ENCODE measurements at regions not wholly inside any gene's neighbourhood (a gene's known extent, or its start where the extent isn't known, plus 50 kb on each side); places are given as distances from the start of the nearest gene placed in this dataset.

DNA sequence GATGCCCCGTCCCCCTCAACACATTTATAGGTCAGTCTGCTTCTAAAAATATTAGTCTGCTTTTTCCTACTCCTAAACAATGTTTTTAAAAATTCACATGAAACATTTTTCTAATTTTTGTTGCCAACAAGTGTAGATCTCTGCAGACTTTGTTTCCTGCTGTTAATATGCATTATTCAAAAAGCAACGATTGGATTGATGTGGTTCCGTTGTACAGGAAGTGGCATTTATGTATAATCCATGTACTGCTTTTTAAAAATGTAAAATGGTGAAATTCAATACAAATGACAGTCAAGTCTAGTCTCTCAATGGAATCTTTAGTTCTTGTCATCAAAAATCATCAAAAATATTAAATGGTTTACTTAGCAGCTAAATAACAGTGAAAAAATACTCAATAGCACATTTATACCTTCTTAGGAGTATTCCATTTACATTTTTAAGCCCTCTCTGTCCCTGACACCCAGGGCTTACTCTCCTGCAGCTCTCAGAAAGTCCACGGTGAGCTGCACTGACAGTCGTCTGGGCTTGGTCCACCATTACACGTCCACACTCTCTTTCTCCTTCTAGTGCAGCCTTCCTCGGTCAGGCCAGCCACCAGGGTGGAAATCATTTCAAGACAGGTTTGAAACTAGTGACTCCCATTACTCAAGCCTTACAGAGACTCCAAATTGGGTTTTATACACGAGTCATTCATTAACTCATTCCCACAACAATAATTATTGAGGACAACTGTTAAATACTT is 211.5 kb downstream of the TMEM200A start:
- no peaks in the 10 kb centered on the region for H3K9me3 ChIP-seq (ENCODE audit: low read depth)
- no peak for DNase-seq (ENCODE audit: low spot score)
- no peaks in the 10 kb centered on the region for H3K4me1 ChIP-seq
- H3K27me3 Mint-ChIP-seq (ENCODE audit: insufficient read depth, low read depth), result no peaks in the 10 kb centered on the region
- no peaks in the 10 kb centered on the region for H3F3A ChIP-seq (ENCODE audit: low read depth)
- H4K20me1 ChIP-seq (ENCODE audit: low read depth), result no peaks in the 10 kb centered on the region
- H3K79me2 ChIP-seq (ENCODE audit: low read depth), result no peaks in the 10 kb centered on the region
- H3K4me3 ChIP-seq, result no peak overlapping the region
- H3K4me2 ChIP-seq, result no peak overlapping the region
- TF ChIP-seq EZH2phosphoT487 (IDR thresholded peaks at IDR 0.05) (no peak), EZH2 (IDR thresholded peaks at IDR 0.05) (no peak)
- TF ChIP-seq, protein P1, sequence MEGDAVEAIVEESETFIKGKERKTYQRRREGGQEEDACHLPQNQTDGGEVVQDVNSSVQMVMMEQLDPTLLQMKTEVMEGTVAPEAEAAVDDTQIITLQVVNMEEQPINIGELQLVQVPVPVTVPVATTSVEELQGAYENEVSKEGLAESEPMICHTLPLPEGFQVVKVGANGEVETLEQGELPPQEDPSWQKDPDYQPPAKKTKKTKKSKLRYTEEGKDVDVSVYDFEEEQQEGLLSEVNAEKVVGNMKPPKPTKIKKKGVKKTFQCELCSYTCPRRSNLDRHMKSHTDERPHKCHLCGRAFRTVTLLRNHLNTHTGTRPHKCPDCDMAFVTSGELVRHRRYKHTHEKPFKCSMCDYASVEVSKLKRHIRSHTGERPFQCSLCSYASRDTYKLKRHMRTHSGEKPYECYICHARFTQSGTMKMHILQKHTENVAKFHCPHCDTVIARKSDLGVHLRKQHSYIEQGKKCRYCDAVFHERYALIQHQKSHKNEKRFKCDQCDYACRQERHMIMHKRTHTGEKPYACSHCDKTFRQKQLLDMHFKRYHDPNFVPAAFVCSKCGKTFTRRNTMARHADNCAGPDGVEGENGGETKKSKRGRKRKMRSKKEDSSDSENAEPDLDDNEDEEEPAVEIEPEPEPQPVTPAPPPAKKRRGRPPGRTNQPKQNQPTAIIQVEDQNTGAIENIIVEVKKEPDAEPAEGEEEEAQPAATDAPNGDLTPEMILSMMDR (IDR thresholded peaks at IDR 0.05), result no peak
- no peaks in the 10 kb centered on the region for H3K27me3 ChIP-seq
- H2AFZ ChIP-seq (replicated peaks), result no peak overlapping the region
- no peak overlapping the region for H3K27ac ChIP-seq
- no peaks in the 10 kb centered on the region for H3K36me3 ChIP-seq
- H3K4me1 Mint-ChIP-seq, result no peaks in the 10 kb centered on the region
- H3K4me3 Mint-ChIP-seq, result no peak overlapping the region
- no peak overlapping the region for H3K27ac Mint-ChIP-seq
- H3K9ac ChIP-seq, result no peak overlapping the region
- no peaks in the 10 kb centered on the region for H3K9me3 Mint-ChIP-seq
- no peaks in the 10 kb centered on the region for H3K36me3 Mint-ChIP-seq

DNA sequence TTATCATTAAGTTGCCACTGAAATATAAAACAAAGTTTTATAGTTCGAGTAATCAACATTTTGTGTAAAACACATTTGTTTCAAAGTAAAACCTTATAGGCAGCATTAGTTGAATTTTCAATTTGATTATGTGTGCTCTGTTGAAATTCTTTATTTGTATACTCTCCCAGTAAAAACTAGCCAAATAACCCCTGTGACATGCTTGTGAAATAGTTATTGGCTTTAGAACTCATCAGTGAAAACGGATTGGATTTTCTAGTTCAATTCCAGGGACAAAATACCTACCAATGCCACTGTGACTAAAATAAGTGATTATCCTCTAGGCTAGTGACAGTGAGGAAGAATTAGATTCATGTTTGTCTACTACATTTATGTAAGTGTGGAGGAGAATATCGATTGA is 212.9 kb downstream of the TMEM200A start:
- Mint-ChIP-seq H3K27me3 (ENCODE audit: insufficient read depth, low read depth) (no peaks in the 10 kb centered on the region), H3K4me1 (peaks cover 2% of the 10 kb centered on the region), H3K4me3 (no peak overlapping the region), H3K36me3 (no peaks in the 10 kb centered on the region), H3K27ac (no peak overlapping the region), H3K9me3 (no peaks in the 10 kb centered on the region)
- Histone ChIP-seq H3K27ac (no peak overlapping the region), H3F3A (ENCODE audit: low read depth) (no peaks in the 10 kb centered on the region), H3K79me2 (ENCODE audit: low read depth) (no peaks in the 10 kb centered on the region), H3K27me3 (no peaks in the 10 kb centered on the region), H3K9ac (no peak overlapping the region), H3K4me2 (no peak overlapping the region), H4K20me1 (ENCODE audit: low read depth) (no peaks in the 10 kb centered on the region), H3K4me1 (peaks cover 4% of the 10 kb centered on the region), H3K4me3 (no peak overlapping the region), H2AFZ (replicated peaks) (no peak overlapping the region), H3K36me3 (no peaks in the 10 kb centered on the region), H3K9me3 (ENCODE audit: low read depth) (no peaks in the 10 kb centered on the region)
- DNase-seq (ENCODE audit: low spot score), result no peak
- no peak for TF ChIP-seq EZH2 (IDR thresholded peaks at IDR 0.05)
- TF ChIP-seq, protein P1 (IDR thresholded peaks at IDR 0.05), result no peak
- TF ChIP-seq EZH2phosphoT487 (IDR thresholded peaks at IDR 0.05), result no peak

DNA sequence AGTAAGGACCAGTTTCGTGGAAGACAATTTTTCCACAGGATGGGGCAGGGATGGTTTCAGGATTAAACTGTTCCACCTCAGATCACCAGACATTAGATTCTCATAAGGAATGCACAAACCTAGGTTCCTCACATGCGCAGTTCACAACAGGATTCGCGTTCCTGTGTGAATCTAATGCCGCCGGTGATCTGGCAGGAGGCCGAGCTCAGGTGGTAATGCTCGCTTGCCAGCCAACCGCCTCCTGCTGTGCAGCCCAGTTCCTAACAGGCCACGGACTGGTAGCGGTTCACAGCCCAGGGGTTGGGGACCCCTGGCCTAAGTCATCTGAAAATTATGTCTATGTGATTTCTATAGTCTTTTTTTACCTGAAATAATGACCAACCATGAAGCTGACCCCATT is 217.5 kb downstream of the TMEM200A start:
- Histone ChIP-seq H3K27me3 (no peaks in the 10 kb centered on the region), H3K9me3 (ENCODE audit: low read depth) (no peaks in the 10 kb centered on the region), H3K4me2 (no peak overlapping the region), H3K9ac (no peak overlapping the region), H3K36me3 (no peaks in the 10 kb centered on the region), H3K79me2 (ENCODE audit: low read depth) (no peaks in the 10 kb centered on the region), H3F3A (ENCODE audit: low read depth) (no peaks in the 10 kb centered on the region), H4K20me1 (ENCODE audit: low read depth) (no peaks in the 10 kb centered on the region), H3K4me3 (no peak overlapping the region), H3K4me1 (peaks cover 4% of the 10 kb centered on the region), H2AFZ (replicated peaks) (no peak overlapping the region), H3K27ac (no peak overlapping the region)
- Mint-ChIP-seq H3K4me3 (no peak overlapping the region), H3K27ac (no peak overlapping the region), H3K9me3 (no peaks in the 10 kb centered on the region), H3K27me3 (ENCODE audit: insufficient read depth, low read depth) (peaks cover 2% of the 10 kb centered on the region), H3K36me3 (no peaks in the 10 kb centered on the region), H3K4me1 (peaks cover 8% of the 10 kb centered on the region)
- peak; percentile 15 for DNase-seq (ENCODE audit: low spot score)
- TF ChIP-seq EZH2 (IDR thresholded peaks at IDR 0.05) (no peak), EZH2phosphoT487 (IDR thresholded peaks at IDR 0.05) (no peak)
- TF ChIP-seq, protein P1 (IDR thresholded peaks at IDR 0.05), result no peak
